MM.1S (cell line): ENCODE measurements at regions not wholly inside any gene's neighbourhood (a gene's known extent, or its start where the extent isn't known, plus 50 kb on each side); places are given as distances from the start of the nearest gene placed in this dataset.

Experiments used
- EZH2 ChIP-seq: fragments of 300-600 bp; sonication (generic); optimal IDR thresholded peaks from 2 replicates; pipeline ENCODE3; 2017; ENCODE audit warnings: low read depth, mild to moderate bottlenecking, antibody characterized with exemption, low read length, mixed read lengths
- EZH2phosphoT487 ChIP-seq: fragments of 300-600 bp; sonication (generic); IDR thresholded peaks from 2 replicates; pipeline ENCODE4 v1.6.1; 2018; ENCODE audit warnings: antibody characterized with exemption, low read length
- TF ChIP-seq, protein P1 (sequence below): fragments of 300-600 bp; sonication (generic); IDR thresholded peaks from 2 replicates; pipeline ENCODE4 v1.5.1; 2016; ENCODE audit warnings: antibody characterized with exemption, low read length, mixed read lengths

DNA sequence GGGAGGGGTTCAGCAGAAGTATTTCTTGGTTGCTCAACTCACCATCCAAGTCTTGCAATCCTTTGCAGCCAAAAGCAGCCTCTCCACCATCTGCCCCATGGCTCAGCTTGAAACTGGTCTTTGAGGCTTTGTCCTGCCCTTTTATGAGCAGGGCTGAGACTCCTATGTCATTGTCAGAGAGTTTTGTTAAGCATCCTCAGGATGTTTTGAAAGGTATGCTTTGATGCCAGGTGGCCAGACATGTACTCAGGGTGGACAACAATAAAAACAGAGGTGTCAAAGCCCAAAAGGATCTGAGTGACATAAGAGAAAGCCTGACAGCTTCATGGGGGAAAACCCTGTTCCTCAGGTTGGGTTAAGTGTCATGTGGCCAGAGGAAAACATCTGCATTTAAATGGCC lies 310.5 kb downstream of the PRDM2 start:
- TF ChIP-seq, protein P1, sequence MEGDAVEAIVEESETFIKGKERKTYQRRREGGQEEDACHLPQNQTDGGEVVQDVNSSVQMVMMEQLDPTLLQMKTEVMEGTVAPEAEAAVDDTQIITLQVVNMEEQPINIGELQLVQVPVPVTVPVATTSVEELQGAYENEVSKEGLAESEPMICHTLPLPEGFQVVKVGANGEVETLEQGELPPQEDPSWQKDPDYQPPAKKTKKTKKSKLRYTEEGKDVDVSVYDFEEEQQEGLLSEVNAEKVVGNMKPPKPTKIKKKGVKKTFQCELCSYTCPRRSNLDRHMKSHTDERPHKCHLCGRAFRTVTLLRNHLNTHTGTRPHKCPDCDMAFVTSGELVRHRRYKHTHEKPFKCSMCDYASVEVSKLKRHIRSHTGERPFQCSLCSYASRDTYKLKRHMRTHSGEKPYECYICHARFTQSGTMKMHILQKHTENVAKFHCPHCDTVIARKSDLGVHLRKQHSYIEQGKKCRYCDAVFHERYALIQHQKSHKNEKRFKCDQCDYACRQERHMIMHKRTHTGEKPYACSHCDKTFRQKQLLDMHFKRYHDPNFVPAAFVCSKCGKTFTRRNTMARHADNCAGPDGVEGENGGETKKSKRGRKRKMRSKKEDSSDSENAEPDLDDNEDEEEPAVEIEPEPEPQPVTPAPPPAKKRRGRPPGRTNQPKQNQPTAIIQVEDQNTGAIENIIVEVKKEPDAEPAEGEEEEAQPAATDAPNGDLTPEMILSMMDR = no peak
- TF ChIP-seq EZH2 = no peak
- TF ChIP-seq EZH2phosphoT487 = no peak
